Activated T-cell treated with anti-CD3 and anti-CD28 coated beads, Interleukin-2, amount 50 U/mL, for 4 hours (primary cell): ENCODE measurements at regions not wholly inside any gene's neighbourhood (a gene's known extent, or its start where the extent isn't known, plus 50 kb on each side); places are given as distances from the start of the nearest gene placed in this dataset.
"Not testable (repeated sequence)": the region's sequence is repeated elsewhere in the genome, so short reads cannot be mapped to it uniquely, and the experiment has no call there.

ENCODE experiments used
- ATAC-seq, 2 donors: fragments of 200-7000 bp; cut with Tn5 transposase; one replicate each; pipeline ENCODE4 v1.10.0; 2021
- DNase-seq: peaks from one replicate; pipeline ENCODE4 v3.0.0-alpha.2; 2020
- H3K27me3 Mint-ChIP-seq: one replicate; pipeline ENCODE4 v1.8.0; 2021; ENCODE audit warnings: low read depth, mixed read lengths
- H3K36me3 Mint-ChIP-seq: one replicate; pipeline ENCODE4 v1.8.0; 2022; ENCODE audit warnings: mixed read lengths; ENCODE audit not compliant: insufficient read depth
- H3K4me1 Mint-ChIP-seq: one replicate; pipeline ENCODE4 v1.8.0; 2021; ENCODE audit warnings: low read depth, mixed read lengths
- H3K4me3 Mint-ChIP-seq: one replicate; pipeline ENCODE4 v1.8.0; 2021; ENCODE audit warnings: mild to moderate bottlenecking, moderate library complexity, mixed read lengths
- H3K9me3 Mint-ChIP-seq: one replicate; pipeline ENCODE4 v1.8.0; 2021; ENCODE audit warnings: mixed read lengths

GRCh38 chr14:101088395-101088667 lies 184.8 kb upstream of the RTL1 start:
- no peaks in the 10 kb centered on the region for H3K9me3 Mint-ChIP-seq
- DNase-seq (no peak), ATAC-seq (no peak)
- H3K36me3 Mint-ChIP-seq = no peaks in the 10 kb centered on the region
- H3K4me3 Mint-ChIP-seq = no peak overlapping the region
- peaks cover 11% of the 10 kb centered on the region for H3K27me3 Mint-ChIP-seq
- no peaks in the 10 kb centered on the region for H3K4me1 Mint-ChIP-seq

GRCh38 chr14:101088714-101089113 lies 185.2 kb upstream of the RTL1 start:
- Mint-ChIP-seq H3K9me3 (no peaks in the 10 kb centered on the region), H3K4me1 (no peaks in the 10 kb centered on the region), H3K36me3 (no peaks in the 10 kb centered on the region), H3K27me3 (peaks cover 11% of the 10 kb centered on the region), H3K4me3 (no peak overlapping the region)
- no peak for ATAC-seq
- DNase-seq = no peak

GRCh38 chr14:101090478-101090877 lies 187.0 kb upstream of the RTL1 start:
- peaks cover 11% of the 10 kb centered on the region for H3K27me3 Mint-ChIP-seq
- ATAC-seq, H3K36me3 Mint-ChIP-seq, H3K4me3 Mint-ChIP-seq, H3K9me3 Mint-ChIP-seq, DNase-seq, H3K4me1 Mint-ChIP-seq: not testable (repeated sequence)

- Mint-ChIP-seq H3K9me3 (no peaks in the 10 kb centered on the region), H3K27me3 (peaks cover 11% of the 10 kb centered on the region), H3K4me3 (no peak overlapping the region), H3K36me3 (no peaks in the 10 kb centered on the region), H3K4me1 (no peaks in the 10 kb centered on the region)
- ATAC-seq (no peak), DNase-seq (no peak)
Observed at GRCh38 chr14:101090976-101091375, 187.5 kb upstream of the RTL1 start.

GRCh38 chr14:101094916-101095315 lies 191.4 kb upstream of the RTL1 start:
- not testable (repeated sequence) for H3K9me3 Mint-ChIP-seq, H3K4me3 Mint-ChIP-seq

GRCh38 chr14:101096551-101096950 lies 193.0 kb upstream of the RTL1 start:
- Mint-ChIP-seq H3K27me3 (peaks cover 17% of the 10 kb centered on the region), H3K4me3 (no peak overlapping the region), H3K4me1 (no peaks in the 10 kb centered on the region), H3K9me3 (peaks cover 3% of the 10 kb centered on the region), H3K36me3 (no peaks in the 10 kb centered on the region)
- no peak for DNase-seq
- no peak for ATAC-seq

More at GRCh38 chr14:101094916-101095315, 191.4 kb upstream of the RTL1 start:
- not testable (repeated sequence) for H3K36me3 Mint-ChIP-seq, ATAC-seq, DNase-seq, H3K4me1 Mint-ChIP-seq
- H3K27me3 Mint-ChIP-seq = peaks cover 20% of the 10 kb centered on the region

GRCh38 chr14:101097109-101097793 lies 193.7 kb upstream of the RTL1 start:
- DNase-seq (no peak), ATAC-seq (no peak)
- H3K27me3 Mint-ChIP-seq = peaks cover 17% of the 10 kb centered on the region
- H3K36me3 Mint-ChIP-seq = no peaks in the 10 kb centered on the region
- no peaks in the 10 kb centered on the region for H3K4me1 Mint-ChIP-seq
- peaks cover 3% of the 10 kb centered on the region for H3K9me3 Mint-ChIP-seq
- no peak overlapping the region for H3K4me3 Mint-ChIP-seq

GRCh38 chr14:101098177-101098576 lies 194.7 kb upstream of the RTL1 start:
- peaks cover 17% of the 10 kb centered on the region for H3K27me3 Mint-ChIP-seq
- ATAC-seq (no peak), DNase-seq (no peak)
- no peaks in the 10 kb centered on the region for H3K4me1 Mint-ChIP-seq
- H3K36me3 Mint-ChIP-seq = no peaks in the 10 kb centered on the region
- H3K4me3 Mint-ChIP-seq = no peak overlapping the region
- H3K9me3 Mint-ChIP-seq = peaks cover 3% of the 10 kb centered on the region

GRCh38 chr14:101098641-101099040 lies 195.1 kb upstream of the RTL1 start:
- H3K36me3 Mint-ChIP-seq = no peaks in the 10 kb centered on the region
- ATAC-seq = no peak
- no peak for DNase-seq
- H3K27me3 Mint-ChIP-seq = peaks cover 18% of the 10 kb centered on the region
- H3K4me1 Mint-ChIP-seq = no peaks in the 10 kb centered on the region
- peaks cover 3% of the 10 kb centered on the region for H3K9me3 Mint-ChIP-seq
- no peak overlapping the region for H3K4me3 Mint-ChIP-seq

- H3K9me3 Mint-ChIP-seq = peaks cover 3% of the 10 kb centered on the region
- no peaks in the 10 kb centered on the region for H3K36me3 Mint-ChIP-seq
- ATAC-seq = no peak
- DNase-seq = no peak
- peaks cover 13% of the 10 kb centered on the region for H3K27me3 Mint-ChIP-seq
- no peak overlapping the region for H3K4me3 Mint-ChIP-seq
- no peaks in the 10 kb centered on the region for H3K4me1 Mint-ChIP-seq
Observed at GRCh38 chr14:101101456-101102056, 198.0 kb upstream of the RTL1 start.

GRCh38 chr14:101102875-101103274 lies 199.4 kb upstream of the RTL1 start:
- Mint-ChIP-seq H3K9me3 (peaks cover 8% of the 10 kb centered on the region), H3K27me3 (peaks cover 6% of the 10 kb centered on the region), H3K4me3 (no peak overlapping the region), H3K36me3 (no peaks in the 10 kb centered on the region), H3K4me1 (no peaks in the 10 kb centered on the region)
- DNase-seq (no peak), ATAC-seq (no peak)

GRCh38 chr14:101103321-101103901 lies 199.9 kb upstream of the RTL1 start:
- ATAC-seq = no peak
- peaks cover 6% of the 10 kb centered on the region for H3K27me3 Mint-ChIP-seq

GRCh38 chr14:101104485-101104884 lies 201.0 kb upstream of the RTL1 start:
- ATAC-seq (no peak), DNase-seq (no peak)
- no peaks in the 10 kb centered on the region for H3K4me1 Mint-ChIP-seq
- H3K36me3 Mint-ChIP-seq = no peaks in the 10 kb centered on the region
- peaks cover 7% of the 10 kb centered on the region for H3K9me3 Mint-ChIP-seq
- H3K27me3 Mint-ChIP-seq = peaks cover 6% of the 10 kb centered on the region
- no peak overlapping the region for H3K4me3 Mint-ChIP-seq

More at GRCh38 chr14:101103321-101103901, 199.9 kb upstream of the RTL1 start:
- H3K9me3 Mint-ChIP-seq = peaks cover 8% of the 10 kb centered on the region
- no peak for DNase-seq
- no peak overlapping the region for H3K4me3 Mint-ChIP-seq
- H3K36me3 Mint-ChIP-seq = no peaks in the 10 kb centered on the region
- H3K4me1 Mint-ChIP-seq = no peaks in the 10 kb centered on the region

- DNase-seq (no peak), ATAC-seq (no peak)
- no peaks in the 10 kb centered on the region for H3K36me3 Mint-ChIP-seq
- peaks cover 2% of the 10 kb centered on the region for H3K27me3 Mint-ChIP-seq
- H3K4me3 Mint-ChIP-seq = no peak overlapping the region
- H3K9me3 Mint-ChIP-seq = peaks cover 5% of the 10 kb centered on the region
- H3K4me1 Mint-ChIP-seq = no peaks in the 10 kb centered on the region
Observed at GRCh38 chr14:101105045-101105444, 201.5 kb upstream of the RTL1 start.
